BJ (cell line): ENCODE measurements at regions not wholly inside any gene's neighbourhood (a gene's known extent, or its start where the extent isn't known, plus 50 kb on each side); places are given as distances from the start of the nearest gene placed in this dataset.

Experiments used
- CTCF ChIA-PET: fragments of 350-600 bp; formaldehyde crosslinking; extraction: SDS; loops from one replicate; lab custom pipeline; 2021; ENCODE audit warnings: antibody characterized with exemption, inconsistent platforms; lab: Yijun Ruan, JAX
- POLR2A ChIA-PET: fragments of 300-600 bp; sonication (Branson Sonifier 250); formaldehyde crosslinking; extraction: SDS; loops from one replicate; lab custom pipeline; 2021; ENCODE audit warnings: antibody characterized with exemption; lab: Charles Lee
- DNase-seq: peaks from one replicate; pipeline ENCODE4 v3.0.0-alpha.2; 2011; ENCODE audit warnings: low read depth
- H3K27me3 ChIP-seq: 2 replicates; pipeline ENCODE4 v1.6.0; 2011; ENCODE audit warnings: low read length; ENCODE audit not compliant: control insufficient read depth, insufficient read depth
- H3K36me3 ChIP-seq: 2 replicates; pipeline ENCODE4 v1.5.1; 2011; ENCODE audit warnings: low read length; ENCODE audit not compliant: control insufficient read depth, insufficient read depth
- H3K4me3 ChIP-seq: 2 replicates; pipeline ENCODE4 v1.5.1; 2011; ENCODE audit warnings: low read depth, mild to moderate bottlenecking, control low read depth, low read length
- CTCF ChIP-seq: IDR thresholded peaks from 2 replicates; pipeline ENCODE4 v1.5.1; 2011; ENCODE audit warnings: low read depth, mild to moderate bottlenecking, control low read depth, inconsistent platforms, low read length, moderate library complexity; ENCODE audit not compliant: insufficient read depth

GRCh38 chr4:66539745-66540144, 869.5 kb upstream of the EPHA5 start:
- H3K27me3 ChIP-seq, result no peaks in the 10 kb centered on the region
- H3K36me3 ChIP-seq, result no peaks in the 10 kb centered on the region
- H3K4me3 ChIP-seq, result no peak overlapping the region
- no peak for TF ChIP-seq CTCF
- ChIA-PET POLR2A (no interaction called here), CTCF (no interaction called here)
- DNase-seq, result no peak

- POLR2A ChIA-PET, result no interaction called here
- CTCF ChIA-PET, result no interaction called here
Observed at GRCh38 chr4:66524781-66525180, 854.5 kb upstream of the EPHA5 start.

GRCh38 chr4:66522244-66522643, 852.0 kb upstream of the EPHA5 start:
- CTCF ChIA-PET, result no interaction called here

More at GRCh38 chr4:66524781-66525180, 854.5 kb upstream of the EPHA5 start:
- no peak for DNase-seq
- Histone ChIP-seq H3K27me3 (no peaks in the 10 kb centered on the region), H3K36me3 (no peaks in the 10 kb centered on the region), H3K4me3 (no peak overlapping the region)
- no peak for TF ChIP-seq CTCF

GRCh38 chr4:66516940-66517339, 846.7 kb upstream of the EPHA5 start:
- DNase-seq, result no peak
- no peak for TF ChIP-seq CTCF
- ChIA-PET POLR2A (no interaction called here), CTCF (no interaction called here)
- no peaks in the 10 kb centered on the region for H3K36me3 ChIP-seq
- no peaks in the 10 kb centered on the region for H3K27me3 ChIP-seq
- H3K4me3 ChIP-seq, result no peak overlapping the region

More at GRCh38 chr4:66522244-66522643, 852.0 kb upstream of the EPHA5 start:
- DNase-seq, result no peak
- H3K36me3 ChIP-seq, result no peaks in the 10 kb centered on the region
- no peak overlapping the region for H3K4me3 ChIP-seq
- no peaks in the 10 kb centered on the region for H3K27me3 ChIP-seq
- POLR2A ChIA-PET, result no interaction called here
- no peak for TF ChIP-seq CTCF

GRCh38 chr4:66506985-66507384, 836.7 kb upstream of the EPHA5 start:
- no peaks in the 10 kb centered on the region for H3K27me3 ChIP-seq
- H3K36me3 ChIP-seq, result no peaks in the 10 kb centered on the region
- H3K4me3 ChIP-seq, result no peak overlapping the region
- ChIA-PET CTCF (no interaction called here), POLR2A (no interaction called here)
- DNase-seq, result no peak
- TF ChIP-seq CTCF, result no peak
